Fibroblast of lung (primary cell): ENCODE measurements at regions not wholly inside any gene's neighbourhood (a gene's known extent, or its start where the extent isn't known, plus 50 kb on each side); places are given as distances from the start of the nearest gene placed in this dataset.
"Not testable (repeated sequence)": the region's sequence is repeated elsewhere in the genome, so short reads cannot be mapped to it uniquely, and the experiment has no call there.

ENCODE experiments used
- DNase-seq, 2 donors: peaks; one replicate each; pipeline versions ENCODE4 v3.0.0 to v3.0.0-alpha.2; 2010; ENCODE audit warnings: low read depth in 2 of 2
- H2AFZ ChIP-seq: 2 replicates; pipeline ENCODE4 v1.5.1; 2012; ENCODE audit warnings: low read length, control low read depth, inconsistent platforms
- H3K27ac ChIP-seq: 2 replicates; pipeline ENCODE4 v1.5.1; 2011; ENCODE audit warnings: low read length, control low read depth; ENCODE audit not compliant: insufficient read depth
- H3K27me3 ChIP-seq: 2 replicates; pipeline ENCODE4 v1.5.1; 2011; ENCODE audit warnings: mild to moderate bottlenecking, low read length; ENCODE audit not compliant: control insufficient read depth, insufficient read depth
- H3K36me3 ChIP-seq: 2 replicates; pipeline ENCODE4 v1.5.1; 2011; ENCODE audit warnings: low read length; ENCODE audit not compliant: control insufficient read depth, insufficient read depth
- H3K4me1 ChIP-seq: 2 replicates; pipeline ENCODE4 v1.5.1; 2011; ENCODE audit warnings: low read length; ENCODE audit not compliant: control insufficient read depth, insufficient read depth; ENCODE audit errors: extremely low read depth
- H3K4me2 ChIP-seq: 2 replicates; pipeline ENCODE4 v1.5.1; 2011; ENCODE audit warnings: low read length, control low read depth; ENCODE audit not compliant: insufficient read depth; ENCODE audit errors: extremely low read depth
- H3K4me3 ChIP-seq, 4 experiments: fragments of 200-600 bp in 1 of 4; sonication (generic) in 1 of 4; replicated peaks in 1 of 4; 2 replicates each; pipeline ENCODE4 v1.5.1; 2011 to 2016; ENCODE audit warnings: low read length in 4 of 4, low read depth in 3 of 4, mild to moderate bottlenecking in 3 of 4, control low read depth in 2 of 4, inconsistent platforms in 1 of 4, mixed read lengths in 1 of 4; ENCODE audit not compliant: insufficient read depth in 1 of 4; ENCODE audit errors: control extremely low read depth in 1 of 4
- H3K79me2 ChIP-seq: 2 replicates; pipeline ENCODE4 v1.5.1; 2012; ENCODE audit warnings: mild to moderate bottlenecking, low read length, inconsistent platforms; ENCODE audit not compliant: control insufficient read depth, insufficient read depth
- H3K9ac ChIP-seq: 2 replicates; pipeline ENCODE4 v1.5.1; 2011; ENCODE audit warnings: mild to moderate bottlenecking, low read length, control low read depth; ENCODE audit not compliant: insufficient read depth
- H3K9me3 ChIP-seq: 2 replicates; pipeline ENCODE4 v1.5.1; 2012; ENCODE audit warnings: low read depth, low read length; ENCODE audit not compliant: control insufficient read depth, insufficient read depth
- H4K20me1 ChIP-seq: 2 replicates; pipeline ENCODE4 v1.5.1; 2011; ENCODE audit warnings: low read length; ENCODE audit not compliant: control insufficient read depth, insufficient read depth; ENCODE audit errors: extremely low read depth
- EZH2 ChIP-seq: IDR thresholded peaks from 2 replicates; pipeline ENCODE4 v1.5.1; 2012; ENCODE audit warnings: low read length, control low read depth, mild to moderate bottlenecking; ENCODE audit errors: missing control alignments
- TF ChIP-seq, protein P1 (sequence below), 2 donors: IDR thresholded peaks in 1 of 2; conservative IDR thresholded peaks in 1 of 2; 1 replicate in 1 of 2; 2 replicates in 1 of 2; pipeline ENCODE4 v1.5.1; 2011 to 2012; ENCODE audit warnings: low read length in 2 of 2, control low read depth in 1 of 2, inconsistent platforms in 1 of 2, low read depth in 1 of 2, mild to moderate bottlenecking in 1 of 2

DNA sequence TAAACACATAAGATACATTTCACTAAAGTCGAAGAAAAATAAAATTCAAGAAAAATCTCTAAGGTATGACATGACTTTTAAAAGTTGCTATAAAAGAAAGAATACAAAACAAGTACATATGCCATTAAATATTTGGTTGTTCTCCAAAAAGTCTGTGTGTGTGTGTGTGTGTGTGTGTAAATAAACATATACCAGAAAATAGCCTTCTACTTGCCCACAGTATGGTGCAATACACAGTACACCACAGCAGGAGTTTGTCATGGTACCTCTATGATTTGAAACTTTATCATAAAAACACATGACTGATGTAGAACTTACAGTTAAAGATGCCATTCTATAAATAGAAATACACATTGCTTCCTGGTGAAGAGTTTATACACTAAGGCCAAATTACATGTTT is 692.7 kb upstream of the MGAT4C start:
- Histone ChIP-seq H3K9ac (no peak overlapping the region), H3K27ac (no peak overlapping the region), H3K79me2 (no peaks in the 10 kb centered on the region), H3K4me2 (no peak overlapping the region), H3K27me3 (no peaks in the 10 kb centered on the region), H3K9me3 (no peaks in the 10 kb centered on the region), H4K20me1 (no peaks in the 10 kb centered on the region), H3K4me1 (no peaks in the 10 kb centered on the region), H3K36me3 (no peaks in the 10 kb centered on the region), H3K4me3 (no peak overlapping the region), H2AFZ (no peak overlapping the region)
- DNase-seq, result peak; percentile 2 to 89
- no peak for TF ChIP-seq EZH2
- TF ChIP-seq, protein P1, sequence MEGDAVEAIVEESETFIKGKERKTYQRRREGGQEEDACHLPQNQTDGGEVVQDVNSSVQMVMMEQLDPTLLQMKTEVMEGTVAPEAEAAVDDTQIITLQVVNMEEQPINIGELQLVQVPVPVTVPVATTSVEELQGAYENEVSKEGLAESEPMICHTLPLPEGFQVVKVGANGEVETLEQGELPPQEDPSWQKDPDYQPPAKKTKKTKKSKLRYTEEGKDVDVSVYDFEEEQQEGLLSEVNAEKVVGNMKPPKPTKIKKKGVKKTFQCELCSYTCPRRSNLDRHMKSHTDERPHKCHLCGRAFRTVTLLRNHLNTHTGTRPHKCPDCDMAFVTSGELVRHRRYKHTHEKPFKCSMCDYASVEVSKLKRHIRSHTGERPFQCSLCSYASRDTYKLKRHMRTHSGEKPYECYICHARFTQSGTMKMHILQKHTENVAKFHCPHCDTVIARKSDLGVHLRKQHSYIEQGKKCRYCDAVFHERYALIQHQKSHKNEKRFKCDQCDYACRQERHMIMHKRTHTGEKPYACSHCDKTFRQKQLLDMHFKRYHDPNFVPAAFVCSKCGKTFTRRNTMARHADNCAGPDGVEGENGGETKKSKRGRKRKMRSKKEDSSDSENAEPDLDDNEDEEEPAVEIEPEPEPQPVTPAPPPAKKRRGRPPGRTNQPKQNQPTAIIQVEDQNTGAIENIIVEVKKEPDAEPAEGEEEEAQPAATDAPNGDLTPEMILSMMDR (conservative IDR thresholded peaks at IDR 0.05 in 1 of 2, IDR thresholded peaks at IDR 0.05 in 1 of 2; ENCODE audit: low read depth in 1 of 2, low read length in 2 of 2), result no peak

DNA sequence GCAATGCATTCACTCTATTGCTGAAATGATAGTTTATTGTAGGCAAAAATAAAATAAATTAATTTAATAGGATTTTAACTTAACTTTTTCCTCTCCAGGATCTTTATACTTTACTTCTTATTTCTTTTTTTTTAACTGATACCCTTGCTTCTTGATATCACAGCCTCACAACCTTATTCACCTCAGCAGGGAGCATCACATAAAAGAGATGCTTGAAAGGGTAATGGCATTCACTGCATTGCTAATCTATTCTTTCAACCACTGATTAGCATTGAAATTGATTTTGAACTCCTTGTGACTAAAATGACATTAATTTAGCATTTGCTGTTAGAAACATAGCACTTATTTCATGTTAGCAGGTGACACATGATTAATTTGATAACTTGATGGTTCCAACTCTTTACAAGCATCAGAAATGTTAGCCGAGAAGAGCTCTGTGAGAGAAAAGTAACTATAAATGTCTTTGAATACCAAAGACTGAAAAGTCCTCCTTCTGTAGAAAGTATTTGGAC is 689.5 kb upstream of the MGAT4C start:
- H3K4me2 ChIP-seq, result no peak overlapping the region
- H2AFZ ChIP-seq, result no peak overlapping the region
- H4K20me1 ChIP-seq, result no peaks in the 10 kb centered on the region
- H3K4me3 ChIP-seq, result no peak overlapping the region
- no peak for DNase-seq
- H3K79me2 ChIP-seq, result no peaks in the 10 kb centered on the region
- H3K9ac ChIP-seq, result no peak overlapping the region
- H3K9me3 ChIP-seq, result no peaks in the 10 kb centered on the region
- H3K36me3 ChIP-seq, result no peaks in the 10 kb centered on the region
- TF ChIP-seq EZH2, result no peak
- TF ChIP-seq, protein P1 (conservative IDR thresholded peaks at IDR 0.05 in 1 of 2, IDR thresholded peaks at IDR 0.05 in 1 of 2; ENCODE audit: low read depth in 1 of 2, low read length in 2 of 2), result no peak
- H3K27ac ChIP-seq, result no peak overlapping the region
- no peaks in the 10 kb centered on the region for H3K27me3 ChIP-seq
- no peaks in the 10 kb centered on the region for H3K4me1 ChIP-seq

DNA sequence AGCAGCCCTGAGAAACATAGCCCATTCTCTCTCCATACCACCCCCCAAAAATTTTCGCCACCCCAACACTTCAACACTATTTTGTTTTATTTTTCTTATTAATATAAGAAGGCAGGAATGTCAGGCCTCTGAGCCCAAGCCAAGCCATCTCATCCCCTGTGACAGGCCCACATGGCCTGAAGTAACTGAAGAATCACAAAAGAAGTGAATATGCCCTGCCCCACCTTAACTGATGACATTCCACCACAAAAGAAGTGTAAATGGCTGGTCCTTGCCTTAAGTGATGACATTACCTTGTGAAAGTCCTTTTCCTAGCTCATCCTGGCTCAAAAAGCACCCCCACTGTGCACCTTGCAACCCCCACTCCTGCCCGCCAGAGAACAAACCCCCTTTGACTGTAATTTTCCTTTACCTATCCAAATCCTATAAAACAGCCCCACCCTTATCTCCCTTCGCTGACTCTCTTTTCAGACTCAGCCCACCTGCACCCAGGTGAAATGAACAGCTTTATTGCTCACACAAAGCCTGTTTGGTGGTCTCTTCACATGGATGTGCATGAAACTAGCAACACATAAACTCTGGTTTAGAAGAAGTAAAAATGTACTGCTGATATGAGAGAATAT is 688.1 kb upstream of the MGAT4C start:
- H4K20me1 ChIP-seq, DNase-seq, H3K27ac ChIP-seq, H3K4me2 ChIP-seq, H2AFZ ChIP-seq, H3K27me3 ChIP-seq, H3K79me2 ChIP-seq, H3K4me1 ChIP-seq, H3K9me3 ChIP-seq, H3K36me3 ChIP-seq, H3K9ac ChIP-seq, H3K4me3 ChIP-seq: not testable (repeated sequence)
